ENCODE measurements at regions not wholly inside any gene's neighbourhood (a gene's known extent, or its start where the extent isn't known, plus 50 kb on each side); places are given as distances from the start of the nearest gene placed in this dataset.
A peak's percentile ranks its signal among the peaks of the same experiment; 100 is the strongest.
"Not testable (repeated sequence)": the region's sequence is repeated elsewhere in the genome, so short reads cannot be mapped to it uniquely, and the experiment has no call there.

- DNase-seq = no peak
Measured at GRCh38 chr11:45000918-45001317, 50.2 kb upstream of the TP53I11 start.

GRCh38 chr11:45001466-45002165, 50.9 kb upstream of the TP53I11 start:
- no peak for DNase-seq

GRCh38 chr11:45005106-45005505, 54.4 kb upstream of the TP53I11 start:
- DNase-seq = no peak

GRCh38 chr11:45007011-45007410, 56.3 kb upstream of the TP53I11 start:
- no peak for DNase-seq

- DNase-seq = not testable (repeated sequence)
Measured at GRCh38 chr11:45015983-45016382, 65.3 kb upstream of the TP53I11 start.

- not testable (repeated sequence) for DNase-seq
Measured at GRCh38 chr11:45016446-45016845, 65.8 kb upstream of the TP53I11 start.

- no peak for DNase-seq
Measured at GRCh38 chr11:45017329-45017728, 66.6 kb upstream of the TP53I11 start.

GRCh38 chr11:45021001-45021400, 70.3 kb upstream of the TP53I11 start:
- no peak for DNase-seq

GRCh38 chr11:45021692-45022141, 71.0 kb upstream of the TP53I11 start:
- DNase-seq = peak; percentile 61

- DNase-seq = peak; percentile 18
Measured at GRCh38 chr11:45022294-45023064, 71.8 kb upstream of the TP53I11 start.

GRCh38 chr11:45023065-45023365, 72.3 kb upstream of the TP53I11 start:
- DNase-seq = peak; percentile 4

GRCh38 chr11:45024316-45024715, 73.6 kb upstream of the TP53I11 start:
- no peak for DNase-seq

GRCh38 chr11:45024846-45025588, 74.3 kb upstream of the TP53I11 start:
- no peak for DNase-seq

- DNase-seq = no peak
Measured at GRCh38 chr11:45025716-45026492, 75.2 kb upstream of the TP53I11 start.

- no peak for DNase-seq
Measured at GRCh38 chr11:45026835-45027234, 76.2 kb upstream of the TP53I11 start.

GRCh38 chr11:45027312-45027711, 76.6 kb upstream of the TP53I11 start:
- DNase-seq = no peak

- DNase-seq = no peak
Measured at GRCh38 chr11:45028911-45029682, 78.4 kb upstream of the TP53I11 start.

- DNase-seq = no peak
Measured at GRCh38 chr11:45030778-45031177, 80.1 kb upstream of the TP53I11 start.

- DNase-seq = no peak
Measured at GRCh38 chr11:45031912-45032519, 81.3 kb upstream of the TP53I11 start.

- DNase-seq = no peak
Measured at GRCh38 chr11:45035413-45035812, 84.7 kb upstream of the TP53I11 start.

- no peak for DNase-seq
Measured at GRCh38 chr11:45036010-45036409, 85.3 kb upstream of the TP53I11 start.

- DNase-seq = no peak
Measured at GRCh38 chr11:45036733-45037132, 86.0 kb upstream of the TP53I11 start.

All from fibroblast of skin of right quadriceps (primary cell).